Transverse colon (tissue), 4 donors: ENCODE measurements at regions not wholly inside any gene's neighbourhood (a gene's known extent, or its start where the extent isn't known, plus 50 kb on each side); places are given as distances from the start of the nearest gene placed in this dataset.

Source experiments
- POLR2A ChIP-seq: fragments of 450-650 bp; IDR thresholded peaks from one replicate; pipeline ENCODE4 v1.6.1; 2016; ENCODE audit warnings: antibody characterized with exemption, mild to moderate bottlenecking, moderate library complexity
- POLR2AphosphoS5 ChIP-seq, 3 donors: sonication (generic); formaldehyde crosslinking; IDR thresholded peaks; one replicate each; pipeline ENCODE4 v1.6.1; 2016; ENCODE audit warnings: antibody characterized with exemption in 3 of 3
- TF ChIP-seq, protein P1 (sequence below), 5 experiments: fragments of 200-600 bp in 3 of 5; fragments of 450-650 bp in 2 of 5; sonication (generic) in 3 of 5; IDR thresholded peaks; 1 replicate in 2 of 5; 2 replicates in 3 of 5; pipeline ENCODE4 v1.5.1; 2016 to 2017; ENCODE audit warnings: antibody characterized with exemption in 5 of 5, inconsistent platforms in 3 of 5, mild to moderate bottlenecking in 2 of 5, moderate library complexity in 1 of 5

DNA sequence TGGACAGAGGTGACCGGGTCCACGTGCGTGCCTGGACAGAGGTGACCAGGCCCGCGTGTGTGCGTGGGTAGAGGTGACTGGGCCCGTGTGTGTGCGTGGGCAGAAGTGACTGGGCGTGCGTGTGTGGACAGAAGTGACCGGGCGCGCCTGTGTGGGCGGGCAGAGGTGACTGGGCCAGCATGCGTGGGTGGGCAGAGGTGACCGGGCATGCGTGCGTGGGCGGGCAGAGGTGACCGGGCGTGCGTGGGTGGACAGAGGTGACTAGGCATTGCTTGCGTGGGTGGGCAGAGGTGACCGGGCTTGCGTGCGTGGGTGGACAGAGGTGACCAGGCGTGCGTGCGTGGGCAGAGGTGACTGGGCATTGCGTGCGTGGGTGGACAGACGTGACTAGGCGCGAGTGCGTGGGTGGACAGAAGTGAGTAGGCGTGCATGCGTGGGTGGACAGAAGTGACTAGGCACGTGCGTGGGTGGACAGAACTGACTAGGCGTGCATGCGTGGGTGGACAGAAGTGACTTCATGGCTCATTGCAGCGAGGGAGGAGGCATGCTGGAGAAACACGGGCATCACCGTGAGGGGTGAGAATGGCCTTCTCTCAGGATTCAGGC, 254.1 kb upstream of the IRX4 start:
- TF ChIP-seq, protein P1, sequence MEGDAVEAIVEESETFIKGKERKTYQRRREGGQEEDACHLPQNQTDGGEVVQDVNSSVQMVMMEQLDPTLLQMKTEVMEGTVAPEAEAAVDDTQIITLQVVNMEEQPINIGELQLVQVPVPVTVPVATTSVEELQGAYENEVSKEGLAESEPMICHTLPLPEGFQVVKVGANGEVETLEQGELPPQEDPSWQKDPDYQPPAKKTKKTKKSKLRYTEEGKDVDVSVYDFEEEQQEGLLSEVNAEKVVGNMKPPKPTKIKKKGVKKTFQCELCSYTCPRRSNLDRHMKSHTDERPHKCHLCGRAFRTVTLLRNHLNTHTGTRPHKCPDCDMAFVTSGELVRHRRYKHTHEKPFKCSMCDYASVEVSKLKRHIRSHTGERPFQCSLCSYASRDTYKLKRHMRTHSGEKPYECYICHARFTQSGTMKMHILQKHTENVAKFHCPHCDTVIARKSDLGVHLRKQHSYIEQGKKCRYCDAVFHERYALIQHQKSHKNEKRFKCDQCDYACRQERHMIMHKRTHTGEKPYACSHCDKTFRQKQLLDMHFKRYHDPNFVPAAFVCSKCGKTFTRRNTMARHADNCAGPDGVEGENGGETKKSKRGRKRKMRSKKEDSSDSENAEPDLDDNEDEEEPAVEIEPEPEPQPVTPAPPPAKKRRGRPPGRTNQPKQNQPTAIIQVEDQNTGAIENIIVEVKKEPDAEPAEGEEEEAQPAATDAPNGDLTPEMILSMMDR (IDR thresholded peaks at IDR 0.05) = no peak
- TF ChIP-seq POLR2AphosphoS5 (IDR thresholded peaks at IDR 0.05) (no peak), POLR2A (no peak)
